Liver (tissue), 8 donors: ENCODE measurements at regions not wholly inside any gene's neighbourhood (a gene's known extent, or its start where the extent isn't known, plus 50 kb on each side); places are given as distances from the start of the nearest gene placed in this dataset.
A peak's percentile ranks its signal among the peaks of the same experiment; 100 is the strongest.

Experiments used
- DNase-seq: peaks from one replicate; pipeline ENCODE4 v3.0.0-alpha.2; 2017; ENCODE audit warnings: low spot score
- H3K27ac ChIP-seq, 2 donors: one replicate each; pipeline ENCODE4 v1.7.0; 2013; ENCODE audit warnings: inconsistent platforms in 2 of 2, low read length in 2 of 2, control low read depth in 1 of 2, low read depth in 1 of 2, mild to moderate bottlenecking in 1 of 2
- H3K27me3 ChIP-seq, 4 donors: one replicate each; pipeline versions ENCODE4 v1.6.1 to v1.7.0; 2013; ENCODE audit warnings: low read length in 3 of 4, inconsistent platforms in 1 of 4, mild to moderate bottlenecking in 1 of 4, moderate library complexity in 1 of 4; ENCODE audit not compliant: control insufficient read depth in 4 of 4, insufficient read depth in 4 of 4
- H3K36me3 ChIP-seq, 4 donors: one replicate each; pipeline versions ENCODE4 v1.6.1 to v1.7.0; 2013; ENCODE audit warnings: low read length in 3 of 4, mild to moderate bottlenecking in 3 of 4, low read depth in 1 of 4, moderate library complexity in 1 of 4; ENCODE audit not compliant: control insufficient read depth in 4 of 4, insufficient read depth in 3 of 4
- H3K4me1 ChIP-seq, 4 donors: one replicate each; pipeline versions ENCODE4 v1.6.1 to v1.7.0; 2013; ENCODE audit warnings: low read length in 3 of 4, mild to moderate bottlenecking in 3 of 4, moderate library complexity in 1 of 4; ENCODE audit not compliant: control insufficient read depth in 4 of 4, insufficient read depth in 4 of 4
- H3K4me3 ChIP-seq, 3 donors: one replicate each; pipeline versions ENCODE4 v1.6.1 to v1.7.0; 2013; ENCODE audit warnings: low read length in 3 of 3, control low read depth in 1 of 3, low read depth in 1 of 3, mild to moderate bottlenecking in 1 of 3
- H3K9ac ChIP-seq, 2 donors: one replicate each; pipeline ENCODE4 v1.7.0; 2013; ENCODE audit warnings: low read length in 2 of 2, mild to moderate bottlenecking in 2 of 2, moderate library complexity in 2 of 2, control low read depth in 1 of 2, low read depth in 1 of 2
- H3K9me3 ChIP-seq, 4 donors: one replicate each; pipeline versions ENCODE4 v1.6.1 to v1.7.0; 2013; ENCODE audit warnings: low read length in 3 of 4; ENCODE audit not compliant: control insufficient read depth in 4 of 4
- EGR1 ChIP-seq, 2 donors: IDR thresholded peaks; 2 replicates each; pipeline ENCODE4 v1.6.1; 2016 to 2018; ENCODE audit warnings: antibody characterized with exemption in 2 of 2, low read depth in 2 of 2
- FOXA1 ChIP-seq: IDR thresholded peaks from 2 replicates; pipeline ENCODE4 v1.6.1; 2016; ENCODE audit warnings: antibody characterized with exemption
- GABPA ChIP-seq, 2 donors: IDR thresholded peaks in 1 of 2; conservative IDR thresholded peaks in 1 of 2; 2 replicates each; pipeline ENCODE4 v1.6.1; 2016; ENCODE audit warnings: antibody characterized with exemption in 2 of 2, mild to moderate bottlenecking in 1 of 2, moderate library complexity in 1 of 2
- JUND ChIP-seq, 2 donors: IDR thresholded peaks; 2 replicates each; pipeline ENCODE4 v1.6.1; 2016; ENCODE audit warnings: antibody characterized with exemption in 2 of 2
- RAD21 ChIP-seq, 2 donors: IDR thresholded peaks; 2 replicates each; pipeline ENCODE4 v1.6.1; 2016; ENCODE audit warnings: antibody characterized with exemption in 2 of 2, mild to moderate bottlenecking in 2 of 2
- REST ChIP-seq: IDR thresholded peaks from 2 replicates; pipeline ENCODE4 v1.6.1; 2016; ENCODE audit warnings: antibody characterized with exemption, mild to moderate bottlenecking
- SP1 ChIP-seq: IDR thresholded peaks from 2 replicates; pipeline ENCODE4 v1.6.1; 2018; ENCODE audit warnings: antibody characterized with exemption, mild to moderate bottlenecking
- WGBS: extraction: QIAGEN DNeasy Blood & Tissue Kit; methylation state at CpG from one replicate; pipeline ENCODE4 v1.1.7; 2013; 5-methylcytosine and 5-hydroxymethylcytosine counted together
- TF ChIP-seq, protein P1 (sequence below): fragments of 150-350 bp; IDR thresholded peaks from 2 replicates; pipeline ENCODE4 v1.5.1; 2017; ENCODE audit warnings: improper control_type of control experiment, low read depth, low read length; ENCODE audit not compliant: missing input control
- donor health status: healthy.
- donor health status: healthy.
- donor health status: healthy.
- donor health status: healthy.
- donor health status: healthy.

GRCh38 chr16:8026450-8026849, 563.9 kb downstream of the TMEM114 start:
- 52% methylated on average over 5 of the region's 5 CpGs for WGBS
- Histone ChIP-seq H3K27ac (no peak overlapping the region), H3K4me3 (no peak overlapping the region), H3K36me3 (no peaks in the 10 kb centered on the region), H3K9ac (no peak overlapping the region), H3K27me3 (peaks cover 0 to under 1% (median 0%) of the 10 kb centered on the region in 4 donors), H3K4me1 (no peaks in the 10 kb centered on the region), H3K9me3 (no peaks in the 10 kb centered on the region)
- DNase-seq: no peak
- TF ChIP-seq, protein P1, sequence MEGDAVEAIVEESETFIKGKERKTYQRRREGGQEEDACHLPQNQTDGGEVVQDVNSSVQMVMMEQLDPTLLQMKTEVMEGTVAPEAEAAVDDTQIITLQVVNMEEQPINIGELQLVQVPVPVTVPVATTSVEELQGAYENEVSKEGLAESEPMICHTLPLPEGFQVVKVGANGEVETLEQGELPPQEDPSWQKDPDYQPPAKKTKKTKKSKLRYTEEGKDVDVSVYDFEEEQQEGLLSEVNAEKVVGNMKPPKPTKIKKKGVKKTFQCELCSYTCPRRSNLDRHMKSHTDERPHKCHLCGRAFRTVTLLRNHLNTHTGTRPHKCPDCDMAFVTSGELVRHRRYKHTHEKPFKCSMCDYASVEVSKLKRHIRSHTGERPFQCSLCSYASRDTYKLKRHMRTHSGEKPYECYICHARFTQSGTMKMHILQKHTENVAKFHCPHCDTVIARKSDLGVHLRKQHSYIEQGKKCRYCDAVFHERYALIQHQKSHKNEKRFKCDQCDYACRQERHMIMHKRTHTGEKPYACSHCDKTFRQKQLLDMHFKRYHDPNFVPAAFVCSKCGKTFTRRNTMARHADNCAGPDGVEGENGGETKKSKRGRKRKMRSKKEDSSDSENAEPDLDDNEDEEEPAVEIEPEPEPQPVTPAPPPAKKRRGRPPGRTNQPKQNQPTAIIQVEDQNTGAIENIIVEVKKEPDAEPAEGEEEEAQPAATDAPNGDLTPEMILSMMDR: no peak
- TF ChIP-seq REST (peak; percentile 97), SP1 (no peak)

DNA sequence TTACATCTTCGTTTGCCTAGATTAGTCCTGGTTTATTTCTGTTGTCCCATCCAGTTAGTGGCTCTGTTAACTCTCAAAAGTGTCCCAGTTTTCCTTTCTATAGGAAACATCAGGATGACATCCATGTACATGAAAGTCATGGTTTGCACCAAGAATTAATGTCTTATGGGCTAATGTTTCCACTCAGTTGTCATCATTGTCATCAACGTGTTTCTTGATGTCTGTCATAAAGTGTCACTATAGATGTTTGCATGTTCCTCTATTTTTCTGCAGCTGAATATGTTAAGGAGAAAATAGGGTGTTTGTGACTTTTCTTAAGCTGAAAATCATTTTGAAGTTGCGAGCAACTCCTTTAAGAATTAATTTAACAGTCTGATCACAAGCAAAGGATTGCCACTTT, 567.0 kb downstream of the TMEM114 start:
- Histone ChIP-seq H3K27ac (no peak overlapping the region), H3K9me3 (no peaks in the 10 kb centered on the region), H3K9ac (no peak overlapping the region), H3K4me3 (no peak overlapping the region), H3K27me3 (no peaks in the 10 kb centered on the region), H3K4me1 (no peaks in the 10 kb centered on the region), H3K36me3 (no peaks in the 10 kb centered on the region)
- DNase-seq: no peak
- WGBS: 52% methylated on average over 3 of the region's 3 CpGs
- TF ChIP-seq JUND (IDR thresholded peaks at IDR 0.05) (no peak), EGR1 (IDR thresholded peaks at IDR 0.05; ENCODE audit: low read depth in 2 of 2) (no peak), RAD21 (IDR thresholded peaks at IDR 0.05) (no peak), GABPA (IDR thresholded peaks at IDR 0.05 in 1 of 2, conservative IDR thresholded peaks at IDR 0.05 in 1 of 2) (no peak)

DNA sequence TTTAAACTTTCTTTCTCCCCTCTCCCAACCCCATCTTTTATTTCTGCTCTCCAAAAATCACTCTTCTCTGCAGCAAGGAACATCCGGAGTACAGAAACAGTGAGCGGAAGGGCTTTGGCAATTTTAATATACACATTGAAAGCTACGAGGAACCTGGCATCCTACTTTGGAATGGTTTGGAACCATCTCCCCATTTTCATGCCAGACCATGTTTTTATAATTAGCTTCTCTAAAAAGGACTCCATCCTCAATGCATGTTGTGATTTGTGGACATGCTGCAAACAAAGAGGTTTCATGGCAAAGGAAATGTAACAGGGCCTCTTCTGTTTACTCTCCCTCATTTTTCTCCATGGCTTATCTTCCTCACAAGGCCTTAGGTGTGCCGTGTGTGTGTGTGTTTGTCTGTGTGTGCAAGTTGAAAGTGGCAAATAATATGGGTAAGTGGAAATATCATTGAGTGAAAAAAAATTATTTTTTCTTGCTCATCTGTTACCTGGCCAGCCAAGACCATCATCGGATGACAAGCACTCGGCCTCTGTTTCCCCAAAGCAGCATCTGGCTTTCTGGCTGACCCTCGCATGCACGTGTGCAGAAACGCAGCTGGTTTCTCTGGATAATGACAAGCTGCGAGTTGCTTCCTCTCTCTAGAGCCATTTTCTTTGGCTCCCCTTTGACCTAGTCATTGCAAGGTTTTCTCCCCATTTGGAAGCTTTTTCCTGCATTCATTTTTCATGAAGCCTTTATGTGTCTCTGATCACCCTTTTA, 585.0 kb downstream of the TMEM114 start:
- 64% methylated on average over 10 of the region's 10 CpGs for WGBS
- peaks cover 0 to 3% (median under 1%) of the 10 kb centered on the region in 4 donors for H3K9me3 ChIP-seq
- H3K36me3 ChIP-seq: no peaks in the 10 kb centered on the region
- no peaks in the 10 kb centered on the region for H3K4me1 ChIP-seq
- H3K9ac ChIP-seq: no peak overlapping the region
- DNase-seq: no peak
- no peak overlapping the region for H3K4me3 ChIP-seq
- no peak overlapping the region for H3K27ac ChIP-seq
- no peaks in the 10 kb centered on the region for H3K27me3 ChIP-seq
- no peak for TF ChIP-seq SP1
- TF ChIP-seq, protein P1: no peak
- no peak for TF ChIP-seq JUND (IDR thresholded peaks at IDR 0.05)
- no peak for TF ChIP-seq FOXA1
